Retinal pigment epithelial cell (primary cell): ENCODE measurements at regions not wholly inside any gene's neighbourhood (a gene's known extent, or its start where the extent isn't known, plus 50 kb on each side); places are given as distances from the start of the nearest gene placed in this dataset.

ENCODE experiments used
- DNase-seq: peaks from one replicate; pipeline ENCODE4 v3.0.0-alpha.2; 2010; ENCODE audit warnings: low read depth
- H3K4me3 ChIP-seq: 2 replicates; pipeline ENCODE4 v1.5.1; 2011; ENCODE audit warnings: mild to moderate bottlenecking, low read length, control low read depth, moderate library complexity
- CTCF ChIP-seq: conservative IDR thresholded peaks from 2 replicates; pipeline ENCODE4 v1.5.1; 2011; ENCODE audit warnings: low read depth, low read length, control low read depth, inconsistent platforms

GRCh38 chr9:7402334-7403027 is 397.1 kb downstream of the DMAC1 start:
- no peak for TF ChIP-seq CTCF
- DNase-seq, result no peak

GRCh38 chr9:7401116-7401515 is 398.5 kb downstream of the DMAC1 start:
- DNase-seq, result no peak
- no peak for TF ChIP-seq CTCF
- H3K4me3 ChIP-seq, result no peak overlapping the region

More at GRCh38 chr9:7402334-7403027, 397.1 kb downstream of the DMAC1 start:
- H3K4me3 ChIP-seq, result no peak overlapping the region

GRCh38 chr9:7394002-7394774 is 405.4 kb downstream of the DMAC1 start:
- no peak for DNase-seq
- no peak overlapping the region for H3K4me3 ChIP-seq
- peak; percentile 6 for TF ChIP-seq CTCF

- DNase-seq, result no peak
- no peak for TF ChIP-seq CTCF
- no peak overlapping the region for H3K4me3 ChIP-seq
Observed at GRCh38 chr9:7392148-7392547, 407.4 kb downstream of the DMAC1 start.

- no peak overlapping the region for H3K4me3 ChIP-seq
- no peak for TF ChIP-seq CTCF
- DNase-seq, result no peak
Observed at GRCh38 chr9:7388755-7389154, 410.8 kb downstream of the DMAC1 start.

- no peak overlapping the region for H3K4me3 ChIP-seq
- DNase-seq, result no peak
- TF ChIP-seq CTCF, result no peak
Observed at GRCh38 chr9:7387840-7388239, 411.7 kb downstream of the DMAC1 start.

- TF ChIP-seq CTCF, result no peak
- DNase-seq, result no peak
- H3K4me3 ChIP-seq, result no peak overlapping the region
Observed at GRCh38 chr9:7382304-7382703, 417.3 kb downstream of the DMAC1 start.
